Panc1 (cell line): ENCODE measurements at regions not wholly inside any gene's neighbourhood (a gene's known extent, or its start where the extent isn't known, plus 50 kb on each side); places are given as distances from the start of the nearest gene placed in this dataset.

Experiments used
- ATAC-seq: fragments of 200-7000 bp; cut with Tn5 transposase; 2 replicates; pipeline ENCODE4 v1.9.1; 2020; ENCODE audit warnings: mild to moderate bottlenecking, moderate library complexity
- BruUV-seq: library from RNA; stranded (reverse); fragments of 400-500 nt; replicated peaks from 2 replicates; lab custom pipeline; 2021; lab: Mats Ljungman, UMichigan
- CTCF ChIA-PET: fragments of 300-600 bp; sonication (Branson Sonifier 250); formaldehyde crosslinking; loops from one replicate; lab custom pipeline; 2022; ENCODE audit warnings: antibody characterized with exemption; lab: Charles Lee
- POLR2A ChIA-PET: fragments of 300-600 bp; sonication (Branson Sonifier 250); formaldehyde crosslinking; loops from one replicate; lab custom pipeline; 2022; ENCODE audit warnings: antibody characterized with exemption; lab: Charles Lee
- DNase-seq: peaks from one replicate; pipeline ENCODE4 v3.0.0-alpha.2; 2010; ENCODE audit warnings: low read depth, low spot score
- H3K27ac ChIP-seq: 2 replicates; pipeline ENCODE4 v1.5.1; 2011; ENCODE audit warnings: mild to moderate bottlenecking, low read length, inconsistent platforms
- H3K27me3 ChIP-seq: fragments of 200-500 bp; sonication (Bioruptor generic); 2 replicates; pipeline ENCODE4 v1.6.0; 2014; ENCODE audit warnings: low read length, inconsistent platforms; ENCODE audit not compliant: control insufficient read depth, insufficient read depth
- H3K36me3 ChIP-seq: fragments of 200-500 bp; sonication (Bioruptor generic); 2 replicates; pipeline ENCODE4 v1.5.1; 2014; ENCODE audit warnings: inconsistent platforms, mild to moderate bottlenecking, low read length, moderate library complexity; ENCODE audit not compliant: control insufficient read depth, insufficient read depth
- H3K4me1 ChIP-seq: 2 replicates; pipeline ENCODE4 v1.5.1; 2011; ENCODE audit warnings: inconsistent platforms, mild to moderate bottlenecking, low read length, moderate library complexity; ENCODE audit not compliant: control insufficient read depth, insufficient read depth
- H3K4me3 ChIP-seq, 2 experiments: 2 replicates each; pipeline ENCODE4 v1.5.1; 2011 to 2012; ENCODE audit warnings: low read depth in 2 of 2, low read length in 2 of 2, mild to moderate bottlenecking in 2 of 2, inconsistent platforms in 1 of 2, moderate library complexity in 1 of 2
- H3K9me3 ChIP-seq: fragments of 200-500 bp; sonication (Bioruptor generic); 2 replicates; pipeline ENCODE4 v1.5.1; 2014; ENCODE audit warnings: low read depth, mild to moderate bottlenecking, inconsistent platforms, low read length, moderate library complexity; ENCODE audit not compliant: control insufficient read depth, insufficient read depth
- CTCF ChIP-seq: fragments of 450-650 bp; IDR thresholded peaks from 2 replicates; pipeline ENCODE4 v1.5.1; 2017; ENCODE audit warnings: mild to moderate bottlenecking
- POLR2AphosphoS5 ChIP-seq: IDR thresholded peaks from 2 replicates; pipeline ENCODE4 v1.6.1; 2012; ENCODE audit warnings: mild to moderate bottlenecking, low read depth, low read length, moderate library complexity
- SIN3A ChIP-seq: IDR thresholded peaks from 2 replicates; pipeline ENCODE4 v1.6.1; 2012; ENCODE audit warnings: low read depth, mild to moderate bottlenecking, low read length, moderate library complexity, borderline replicate concordance; ENCODE audit not compliant: insufficient read depth
- TCF7L2 ChIP-seq: IDR thresholded peaks from 2 replicates; pipeline ENCODE4 v1.6.1; 2011; ENCODE audit warnings: mild to moderate bottlenecking, low read depth, low read length, inconsistent platforms
- in situ Hi-C: cut with HindIII; loops from 2 replicates; pipeline ENCODE4 v1.10.0; 2016; ENCODE audit warnings: low sequenced_read_pairs, low pct_unique_long_range_greater_than_20kb
- intact Hi-C: fragments of 100-400 bp; cut with micrococcal nuclease; formaldehyde crosslinking; loops from one replicate; pipeline ENCODE4 v1.10.0; 2022; ENCODE audit not compliant: unreplicated experiment
- TF ChIP-seq, protein P1 (sequence below), 2 experiments: IDR thresholded peaks; 2 replicates each; pipeline ENCODE4 v1.6.1; 2011 to 2012; ENCODE audit warnings: low read depth in 2 of 2, control low read depth in 1 of 2, low read length in 1 of 2, mild to moderate bottlenecking in 1 of 2, moderate library complexity in 1 of 2; ENCODE audit not compliant: insufficient read depth in 1 of 2

- BruUV-seq = no TSS peak
- ChIA-PET POLR2A (no interaction called here), CTCF (no interaction called here)
- in situ Hi-C loops (no loop called here), intact Hi-C loops (no loop called here)
- Histone ChIP-seq H3K4me1 (no peaks in the 10 kb centered on the region), H3K4me3 (no peak overlapping the region), H3K9me3 (no peaks in the 10 kb centered on the region), H3K36me3 (no peaks in the 10 kb centered on the region), H3K27ac (no peak overlapping the region), H3K27me3 (no peaks in the 10 kb centered on the region)
- TF ChIP-seq, protein P1, sequence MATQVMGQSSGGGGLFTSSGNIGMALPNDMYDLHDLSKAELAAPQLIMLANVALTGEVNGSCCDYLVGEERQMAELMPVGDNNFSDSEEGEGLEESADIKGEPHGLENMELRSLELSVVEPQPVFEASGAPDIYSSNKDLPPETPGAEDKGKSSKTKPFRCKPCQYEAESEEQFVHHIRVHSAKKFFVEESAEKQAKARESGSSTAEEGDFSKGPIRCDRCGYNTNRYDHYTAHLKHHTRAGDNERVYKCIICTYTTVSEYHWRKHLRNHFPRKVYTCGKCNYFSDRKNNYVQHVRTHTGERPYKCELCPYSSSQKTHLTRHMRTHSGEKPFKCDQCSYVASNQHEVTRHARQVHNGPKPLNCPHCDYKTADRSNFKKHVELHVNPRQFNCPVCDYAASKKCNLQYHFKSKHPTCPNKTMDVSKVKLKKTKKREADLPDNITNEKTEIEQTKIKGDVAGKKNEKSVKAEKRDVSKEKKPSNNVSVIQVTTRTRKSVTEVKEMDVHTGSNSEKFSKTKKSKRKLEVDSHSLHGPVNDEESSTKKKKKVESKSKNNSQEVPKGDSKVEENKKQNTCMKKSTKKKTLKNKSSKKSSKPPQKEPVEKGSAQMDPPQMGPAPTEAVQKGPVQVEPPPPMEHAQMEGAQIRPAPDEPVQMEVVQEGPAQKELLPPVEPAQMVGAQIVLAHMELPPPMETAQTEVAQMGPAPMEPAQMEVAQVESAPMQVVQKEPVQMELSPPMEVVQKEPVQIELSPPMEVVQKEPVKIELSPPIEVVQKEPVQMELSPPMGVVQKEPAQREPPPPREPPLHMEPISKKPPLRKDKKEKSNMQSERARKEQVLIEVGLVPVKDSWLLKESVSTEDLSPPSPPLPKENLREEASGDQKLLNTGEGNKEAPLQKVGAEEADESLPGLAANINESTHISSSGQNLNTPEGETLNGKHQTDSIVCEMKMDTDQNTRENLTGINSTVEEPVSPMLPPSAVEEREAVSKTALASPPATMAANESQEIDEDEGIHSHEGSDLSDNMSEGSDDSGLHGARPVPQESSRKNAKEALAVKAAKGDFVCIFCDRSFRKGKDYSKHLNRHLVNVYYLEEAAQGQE (IDR thresholded peaks at IDR 0.05; ENCODE audit: insufficient read depth in 1 of 2, low read depth in 2 of 2, low read length in 1 of 2) = no peak
- TF ChIP-seq SIN3A (no peak), CTCF (no peak), TCF7L2 (no peak)
- DNase-seq (no peak), ATAC-seq (no peak)
Measured at GRCh38 chr5:28463728-28464127, 1425.3 kb upstream of the CDH9 start.

DNA sequence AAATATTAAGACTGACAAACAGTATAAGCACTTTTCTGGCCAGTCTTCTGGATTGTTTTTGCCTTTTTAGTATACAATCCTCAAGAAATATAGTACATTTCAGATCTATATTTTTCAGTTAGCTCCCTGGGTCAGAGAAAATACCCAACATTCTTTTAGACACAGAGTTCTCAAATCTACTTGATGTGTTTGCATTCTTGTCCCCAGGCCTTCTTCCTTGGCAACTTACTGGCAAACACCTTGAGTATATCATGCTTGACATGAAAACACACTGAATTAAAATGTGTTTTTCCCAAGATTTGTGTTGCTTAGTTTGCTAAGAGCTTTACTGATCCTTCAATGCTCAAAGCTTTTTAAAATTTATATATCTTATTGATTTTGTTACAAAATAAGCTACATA lies 1413.1 kb upstream of the CDH9 start:
- POLR2A ChIA-PET = interaction anchor here (0.6 kb wide), 1 partner anchor 361 kb away, joined by 3 read pairs; no protein-coding TSS in a partner anchor

More for the DNA sequence above, 1413.1 kb upstream of the CDH9 start:
- H3K9me3 ChIP-seq = no peaks in the 10 kb centered on the region
- no peak for ATAC-seq
- TF ChIP-seq TCF7L2 (no peak), CTCF (no peak), POLR2AphosphoS5 (no peak), SIN3A (no peak)
- TF ChIP-seq, protein P1 (IDR thresholded peaks at IDR 0.05; ENCODE audit: insufficient read depth in 1 of 2, low read depth in 2 of 2, low read length in 1 of 2) = no peak
- no peak overlapping the region for H3K27ac ChIP-seq
- BruUV-seq = no TSS peak
- no peak overlapping the region for H3K4me3 ChIP-seq
- H3K36me3 ChIP-seq = no peaks in the 10 kb centered on the region
- no peak for DNase-seq
- in situ Hi-C loops = no loop called here
- CTCF ChIA-PET = no interaction called here
- intact Hi-C loops = no loop called here
- H3K27me3 ChIP-seq = no peaks in the 10 kb centered on the region
- H3K4me1 ChIP-seq = no peaks in the 10 kb centered on the region
